ENCODE measurements at regions not wholly inside any gene's neighbourhood (a gene's known extent, or its start where the extent isn't known, plus 50 kb on each side); places are given as distances from the start of the nearest gene placed in this dataset.

DNA sequence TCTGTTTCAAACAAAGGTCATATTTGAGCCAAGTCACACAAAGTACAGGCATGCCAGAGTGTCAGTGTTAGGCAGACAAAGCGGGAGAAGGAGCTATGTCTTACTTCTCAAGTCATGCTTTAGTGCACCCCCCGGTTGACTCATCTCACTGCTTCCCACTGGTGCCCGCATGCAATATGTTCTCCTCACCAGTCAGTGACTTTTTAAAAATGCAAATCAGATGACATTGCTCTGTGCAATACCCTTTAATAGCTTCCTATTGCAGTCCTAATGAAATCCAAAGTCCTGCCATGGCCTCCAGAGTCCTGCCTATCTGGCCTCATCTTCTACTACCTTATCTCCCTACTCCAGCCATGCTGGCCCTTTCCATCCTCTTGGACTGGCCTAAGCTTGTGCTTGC is 429.1 kb downstream of the ACTR3B start:
- no peak overlapping the region for H2BK12ac ChIP-seq (ENCODE audit: low read length)
- H4K8ac ChIP-seq (ENCODE audit: low read depth, low read length): no peak overlapping the region
- WGBS, 2 donors (ENCODE audit: extremely low coverage in 2 of 2, insufficient read length in 2 of 2, insufficient replicate concordance in 1 of 2): no CpG with 5 or more reads among the region's 3 CpGs
- H3K36me3 ChIP-seq (replicated peaks in 1 of 2; ENCODE audit: control insufficient read depth in 2 of 2, insufficient read depth in 2 of 2, low read length in 2 of 2): no peaks in the 10 kb centered on the region
- peaks cover 0 to 1% of the 10 kb centered on the region in 2 donors for H3K9me3 ChIP-seq (replicated peaks in 1 of 2; ENCODE audit: control insufficient read depth in 2 of 2, insufficient read depth in 1 of 2, low read depth in 1 of 2, low read length in 2 of 2)
- no peak overlapping the region for H2BK5ac ChIP-seq (ENCODE audit: low read length)
- no peak for DNase-seq (ENCODE audit: low spot score)
- H3K27ac ChIP-seq (replicated peaks; ENCODE audit: low read length): no peak overlapping the region
- no peak overlapping the region for H2BK15ac ChIP-seq (ENCODE audit: low read length)
- no peak overlapping the region for H2BK120ac ChIP-seq (ENCODE audit: low read depth, low read length)
- H3K4me3 ChIP-seq (ENCODE audit: low read length in 2 of 2): no peak overlapping the region
- no peak overlapping the region for H2AFZ ChIP-seq (ENCODE audit: low read length)
- no peak overlapping the region for H4K91ac ChIP-seq (ENCODE audit: low read depth, low read length, poor library complexity)
- H3K14ac ChIP-seq (ENCODE audit: low read length): no peak overlapping the region
- no peak overlapping the region for H3K4ac ChIP-seq (ENCODE audit: low read length)
- H2AK5ac ChIP-seq (ENCODE audit: low read depth, low read length): no peak overlapping the region
- H3K4me1 ChIP-seq (ENCODE audit: control insufficient read depth in 2 of 2, insufficient read depth in 1 of 2, low read depth in 1 of 2, low read length in 2 of 2): no peaks in the 10 kb centered on the region
- no peaks in the 10 kb centered on the region for H3K27me3 ChIP-seq (ENCODE audit: control insufficient read depth in 3 of 3, insufficient read depth in 3 of 3, low read depth in 1 of 3, low read length in 3 of 3)
- H3K18ac ChIP-seq (ENCODE audit: low read length): no peak overlapping the region
- H3K9ac ChIP-seq (ENCODE audit: low read depth, low read length, poor library complexity): no peak overlapping the region
- H3K4me2 ChIP-seq (ENCODE audit: insufficient read depth, low read length, poor library complexity, severe bottlenecking): no peak overlapping the region
- no peaks in the 10 kb centered on the region for H3K79me1 ChIP-seq (ENCODE audit: low read depth, low read length)
- no peak overlapping the region for H3K23ac ChIP-seq (ENCODE audit: low read depth, low read length, poor library complexity)

DNA sequence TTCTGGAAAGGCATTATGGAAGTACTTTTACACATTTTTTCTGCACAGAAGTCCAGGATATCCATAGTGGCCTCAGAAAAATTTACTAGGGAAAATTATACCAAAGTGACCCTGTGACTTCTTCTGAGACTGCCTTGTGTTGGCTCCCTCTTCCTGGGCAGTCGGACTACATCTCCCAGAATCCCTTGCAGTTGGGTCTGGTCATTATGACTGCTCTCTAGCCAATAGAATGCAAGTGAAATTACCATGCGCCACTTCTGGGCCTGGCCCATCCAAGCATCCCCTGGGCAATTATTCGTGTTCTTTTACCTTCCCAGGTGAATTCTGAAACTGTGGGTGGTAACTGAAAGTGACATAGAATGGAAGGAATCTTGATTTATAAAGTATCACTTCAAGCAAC is 430.9 kb downstream of the ACTR3B start:
- Histone ChIP-seq H3K4ac (ENCODE audit: low read length) (no peak overlapping the region), H3K4me2 (ENCODE audit: insufficient read depth, low read length, poor library complexity, severe bottlenecking) (no peak overlapping the region), H3K27ac (replicated peaks; ENCODE audit: low read length) (no peak overlapping the region), H3K18ac (ENCODE audit: low read length) (no peak overlapping the region), H3K9ac (ENCODE audit: low read depth, low read length, poor library complexity) (no peak overlapping the region), H2BK120ac (ENCODE audit: low read depth, low read length) (no peak overlapping the region), H2BK12ac (ENCODE audit: low read length) (no peak overlapping the region), H2AFZ (ENCODE audit: low read length) (peak overlapping the region; percentile 75), H2AK5ac (ENCODE audit: low read depth, low read length) (no peak overlapping the region), H3K14ac (ENCODE audit: low read length) (no peak overlapping the region), H3K36me3 (replicated peaks in 1 of 2; ENCODE audit: control insufficient read depth in 2 of 2, insufficient read depth in 2 of 2, low read length in 2 of 2) (no peaks in the 10 kb centered on the region), H4K8ac (ENCODE audit: low read depth, low read length) (no peak overlapping the region), H3K23ac (ENCODE audit: low read depth, low read length, poor library complexity) (no peak overlapping the region), H3K79me1 (ENCODE audit: low read depth, low read length) (no peaks in the 10 kb centered on the region), H3K9me3 (replicated peaks in 1 of 2; ENCODE audit: control insufficient read depth in 2 of 2, insufficient read depth in 1 of 2, low read depth in 1 of 2, low read length in 2 of 2) (peaks cover 0 to 1% of the 10 kb centered on the region in 2 donors), H3K4me1 (ENCODE audit: control insufficient read depth in 2 of 2, insufficient read depth in 1 of 2, low read depth in 1 of 2, low read length in 2 of 2) (no peaks in the 10 kb centered on the region), H3K27me3 (ENCODE audit: control insufficient read depth in 3 of 3, insufficient read depth in 3 of 3, low read depth in 1 of 3, low read length in 3 of 3) (no peaks in the 10 kb centered on the region), H4K91ac (ENCODE audit: low read depth, low read length, poor library complexity) (no peak overlapping the region), H2BK15ac (ENCODE audit: low read length) (no peak overlapping the region), H3K4me3 (ENCODE audit: low read length in 2 of 2) (no peak overlapping the region), H2BK5ac (ENCODE audit: low read length) (no peak overlapping the region)
- DNase-seq (ENCODE audit: low spot score): peak; percentile 9
- WGBS, 2 donors (ENCODE audit: extremely low coverage in 2 of 2, insufficient read length in 2 of 2, insufficient replicate concordance in 1 of 2): no CpG with 5 or more reads among the region's 3 CpGs

DNA sequence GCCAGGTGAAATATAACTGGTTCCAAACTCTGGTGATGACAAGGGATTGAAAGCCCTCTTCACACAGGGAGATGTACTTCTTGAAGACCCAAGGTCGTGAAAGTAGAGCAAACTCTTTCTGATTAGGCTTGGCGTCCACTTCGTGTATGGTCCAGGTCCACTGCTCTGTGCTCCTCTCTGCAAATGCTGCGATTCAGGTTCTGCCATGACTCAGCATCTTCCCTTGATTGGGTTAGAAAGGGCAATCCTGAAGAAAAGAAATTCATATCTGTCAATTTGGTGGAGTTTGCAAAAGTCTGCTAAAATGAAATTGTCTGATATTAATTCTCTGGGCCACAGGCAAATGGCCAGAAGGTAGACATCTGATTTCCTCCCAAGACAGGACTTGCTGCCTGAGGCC is 431.4 kb downstream of the ACTR3B start:
- Histone ChIP-seq H3K27ac (replicated peaks; ENCODE audit: low read length) (no peak overlapping the region), H3K79me1 (ENCODE audit: low read depth, low read length) (no peaks in the 10 kb centered on the region), H2BK15ac (ENCODE audit: low read length) (no peak overlapping the region), H2BK5ac (ENCODE audit: low read length) (no peak overlapping the region), H3K18ac (ENCODE audit: low read length) (no peak overlapping the region), H2AK5ac (ENCODE audit: low read depth, low read length) (no peak overlapping the region), H2BK120ac (ENCODE audit: low read depth, low read length) (no peak overlapping the region), H3K9ac (ENCODE audit: low read depth, low read length, poor library complexity) (no peak overlapping the region), H3K23ac (ENCODE audit: low read depth, low read length, poor library complexity) (no peak overlapping the region), H3K14ac (ENCODE audit: low read length) (no peak overlapping the region), H3K36me3 (replicated peaks in 1 of 2; ENCODE audit: control insufficient read depth in 2 of 2, insufficient read depth in 2 of 2, low read length in 2 of 2) (no peaks in the 10 kb centered on the region), H3K9me3 (replicated peaks in 1 of 2; ENCODE audit: control insufficient read depth in 2 of 2, insufficient read depth in 1 of 2, low read depth in 1 of 2, low read length in 2 of 2) (peaks cover 0 to 1% of the 10 kb centered on the region in 2 donors), H3K4me2 (ENCODE audit: insufficient read depth, low read length, poor library complexity, severe bottlenecking) (no peak overlapping the region), H3K4me3 (ENCODE audit: low read length in 2 of 2) (no peak overlapping the region), H3K4ac (ENCODE audit: low read length) (no peak overlapping the region), H2BK12ac (ENCODE audit: low read length) (no peak overlapping the region), H3K4me1 (ENCODE audit: control insufficient read depth in 2 of 2, insufficient read depth in 1 of 2, low read depth in 1 of 2, low read length in 2 of 2) (no peaks in the 10 kb centered on the region), H2AFZ (ENCODE audit: low read length) (peak overlapping the region; percentile 75), H3K27me3 (ENCODE audit: control insufficient read depth in 3 of 3, insufficient read depth in 3 of 3, low read depth in 1 of 3, low read length in 3 of 3) (no peaks in the 10 kb centered on the region), H4K8ac (ENCODE audit: low read depth, low read length) (no peak overlapping the region), H4K91ac (ENCODE audit: low read depth, low read length, poor library complexity) (no peak overlapping the region)
- WGBS, 2 donors (ENCODE audit: extremely low coverage in 2 of 2, insufficient read length in 2 of 2, insufficient replicate concordance in 1 of 2): no CpG with 5 or more reads among the region's 4 CpGs
- no peak for DNase-seq (ENCODE audit: low spot score)

DNA sequence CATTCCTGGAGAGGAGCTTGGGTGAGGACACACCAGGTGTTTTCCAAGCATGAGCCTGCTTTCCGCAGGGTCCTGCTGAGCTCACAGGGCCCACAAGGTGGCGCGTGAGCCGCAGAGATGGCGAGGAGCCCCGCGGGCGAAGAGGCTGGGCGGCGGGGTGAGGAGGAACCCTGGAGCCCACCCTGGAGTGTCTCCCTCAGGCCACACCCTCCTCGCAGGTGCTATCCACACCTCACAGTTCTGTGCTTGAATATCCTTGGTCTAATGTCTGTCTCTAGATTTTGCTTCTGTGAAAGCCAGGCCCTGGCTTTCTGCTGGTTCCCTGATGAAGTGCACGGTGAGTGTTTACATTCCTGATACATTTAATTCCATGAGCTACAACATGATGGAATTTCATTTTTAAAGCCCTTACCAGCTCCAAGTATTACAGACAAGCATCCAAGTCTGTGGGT is 433.6 kb downstream of the ACTR3B start:
- peaks cover 0 to 1% of the 10 kb centered on the region in 2 donors for H3K9me3 ChIP-seq (replicated peaks in 1 of 2; ENCODE audit: control insufficient read depth in 2 of 2, insufficient read depth in 1 of 2, low read depth in 1 of 2, low read length in 2 of 2)
- H3K4me2 ChIP-seq (ENCODE audit: insufficient read depth, low read length, poor library complexity, severe bottlenecking): no peak overlapping the region
- H3K14ac ChIP-seq (ENCODE audit: low read length): no peak overlapping the region
- H3K36me3 ChIP-seq (replicated peaks in 1 of 2; ENCODE audit: control insufficient read depth in 2 of 2, insufficient read depth in 2 of 2, low read length in 2 of 2): no peaks in the 10 kb centered on the region
- H3K4me1 ChIP-seq (ENCODE audit: control insufficient read depth in 2 of 2, insufficient read depth in 1 of 2, low read depth in 1 of 2, low read length in 2 of 2): no peaks in the 10 kb centered on the region
- peak; percentile 43 for DNase-seq (ENCODE audit: low spot score)
- no peak overlapping the region for H3K4me3 ChIP-seq (ENCODE audit: low read length in 2 of 2)
- peak overlapping the region; percentile 8 for H3K23ac ChIP-seq (ENCODE audit: low read depth, low read length, poor library complexity)
- H3K27ac ChIP-seq (replicated peaks; ENCODE audit: low read length): no peak overlapping the region
- H3K18ac ChIP-seq (ENCODE audit: low read length): no peak overlapping the region
- no peak overlapping the region for H4K91ac ChIP-seq (ENCODE audit: low read depth, low read length, poor library complexity)
- peak overlapping the region; percentile 21 for H2AFZ ChIP-seq (ENCODE audit: low read length)
- H2AK5ac ChIP-seq (ENCODE audit: low read depth, low read length): no peak overlapping the region
- no peak overlapping the region for H2BK120ac ChIP-seq (ENCODE audit: low read depth, low read length)
- no peak overlapping the region for H3K4ac ChIP-seq (ENCODE audit: low read length)
- no peak overlapping the region for H3K9ac ChIP-seq (ENCODE audit: low read depth, low read length, poor library complexity)
- H4K8ac ChIP-seq (ENCODE audit: low read depth, low read length): no peak overlapping the region
- H3K27me3 ChIP-seq (ENCODE audit: control insufficient read depth in 3 of 3, insufficient read depth in 3 of 3, low read depth in 1 of 3, low read length in 3 of 3): no peaks in the 10 kb centered on the region
- no peak overlapping the region for H2BK15ac ChIP-seq (ENCODE audit: low read length)
- H3K79me1 ChIP-seq (ENCODE audit: low read depth, low read length): no peaks in the 10 kb centered on the region
- no CpG with 5 or more reads among the region's 12 CpGs for WGBS, 2 donors (ENCODE audit: extremely low coverage in 2 of 2, insufficient read length in 2 of 2, insufficient replicate concordance in 1 of 2)
- H2BK12ac ChIP-seq (ENCODE audit: low read length): no peak overlapping the region
- no peak overlapping the region for H2BK5ac ChIP-seq (ENCODE audit: low read length)

Data from neuronal stem cell (in vitro differentiated cells).